MM.1S (cell line): ENCODE measurements at regions not wholly inside any gene's neighbourhood (a gene's known extent, or its start where the extent isn't known, plus 50 kb on each side); places are given as distances from the start of the nearest gene placed in this dataset.

Source experiments
- DNase-seq: peaks from one replicate; pipeline ENCODE4 v3.0.0-alpha.2; 2015
- H2AFZ ChIP-seq: fragments of 300-600 bp; sonication (generic); 2 replicates; pipeline ENCODE4 v1.6.0; 2016; ENCODE audit warnings: antibody characterized with exemption, low read length
- H3F3A ChIP-seq: fragments of 300-600 bp; sonication (generic); 2 replicates; pipeline ENCODE4 v1.6.1; 2016; ENCODE audit warnings: mild to moderate bottlenecking, antibody characterized with exemption, low read length, moderate library complexity, mixed read lengths; ENCODE audit not compliant: insufficient read depth
- H3K27ac ChIP-seq: fragments of 300-600 bp; sonication (generic); 2 replicates; pipeline ENCODE4 v1.5.1; 2016; ENCODE audit warnings: mild to moderate bottlenecking, low read length
- H3K27me3 ChIP-seq: fragments of 300-600 bp; sonication (generic); replicated peaks from 2 replicates; pipeline ENCODE4 v1.6.0; 2016; ENCODE audit warnings: low read length; ENCODE audit not compliant: insufficient read depth
- H3K36me3 ChIP-seq: fragments of 300-600 bp; sonication (generic); replicated peaks from 2 replicates; pipeline ENCODE4 v1.6.1; 2016; ENCODE audit warnings: mild to moderate bottlenecking, low read length, mixed read lengths; ENCODE audit not compliant: insufficient read depth
- H3K4me1 ChIP-seq: fragments of 300-600 bp; sonication (generic); 2 replicates; pipeline ENCODE4 v1.6.1; 2016; ENCODE audit warnings: low read length, mixed read lengths
- H3K4me2 ChIP-seq: fragments of 300-600 bp; sonication (generic); 2 replicates; pipeline ENCODE4 v1.6.0; 2016; ENCODE audit warnings: low read depth, low read length
- H3K4me3 ChIP-seq: fragments of 300-600 bp; sonication (generic); 2 replicates; pipeline ENCODE4 v1.5.1; 2016; ENCODE audit warnings: low read length, mixed read lengths
- H3K79me2 ChIP-seq: fragments of 300-600 bp; sonication (generic); 2 replicates; pipeline ENCODE4 v1.6.1; 2016; ENCODE audit warnings: mixed run types, low read length, mixed read lengths
- H3K9ac ChIP-seq: fragments of 300-600 bp; sonication (generic); 2 replicates; pipeline ENCODE4 v1.6.1; 2016; ENCODE audit warnings: low read length, mixed read lengths
- H3K9me2 ChIP-seq: fragments of 300-600 bp; sonication (generic); replicated peaks from 2 replicates; pipeline ENCODE4 v1.6.1; 2016; ENCODE audit warnings: mild to moderate bottlenecking, low read length, mixed read lengths; ENCODE audit not compliant: insufficient read depth
- H3K9me3 ChIP-seq: fragments of 300-600 bp; sonication (generic); replicated peaks from 2 replicates; pipeline ENCODE4 v1.6.1; 2016; ENCODE audit warnings: mild to moderate bottlenecking, low read length, mixed read lengths; ENCODE audit not compliant: insufficient read depth
- H4K20me1 ChIP-seq: fragments of 300-600 bp; sonication (generic); 2 replicates; pipeline ENCODE4 v1.6.1; 2016; ENCODE audit warnings: mild to moderate bottlenecking, low read length, moderate library complexity, mixed read lengths; ENCODE audit not compliant: insufficient read depth
- EZH2 ChIP-seq: fragments of 300-600 bp; sonication (generic); optimal IDR thresholded peaks from 2 replicates; pipeline ENCODE3; 2017; ENCODE audit warnings: low read depth, mild to moderate bottlenecking, antibody characterized with exemption, low read length, mixed read lengths
- EZH2phosphoT487 ChIP-seq: fragments of 300-600 bp; sonication (generic); IDR thresholded peaks from 2 replicates; pipeline ENCODE4 v1.6.1; 2018; ENCODE audit warnings: antibody characterized with exemption, low read length
- TF ChIP-seq, protein P1 (sequence below): fragments of 300-600 bp; sonication (generic); IDR thresholded peaks from 2 replicates; pipeline ENCODE4 v1.5.1; 2016; ENCODE audit warnings: antibody characterized with exemption, low read length, mixed read lengths

GRCh38 chrX:39599339-39599738 lies 498.4 kb downstream of the BCOR start:
- H3K9me3 ChIP-seq: no peaks in the 10 kb centered on the region
- no peak for DNase-seq
- no peaks in the 10 kb centered on the region for H3K4me1 ChIP-seq
- no peaks in the 10 kb centered on the region for H4K20me1 ChIP-seq
- no peaks in the 10 kb centered on the region for H3K9me2 ChIP-seq
- TF ChIP-seq EZH2phosphoT487: no peak
- TF ChIP-seq EZH2: no peak
- TF ChIP-seq, protein P1, sequence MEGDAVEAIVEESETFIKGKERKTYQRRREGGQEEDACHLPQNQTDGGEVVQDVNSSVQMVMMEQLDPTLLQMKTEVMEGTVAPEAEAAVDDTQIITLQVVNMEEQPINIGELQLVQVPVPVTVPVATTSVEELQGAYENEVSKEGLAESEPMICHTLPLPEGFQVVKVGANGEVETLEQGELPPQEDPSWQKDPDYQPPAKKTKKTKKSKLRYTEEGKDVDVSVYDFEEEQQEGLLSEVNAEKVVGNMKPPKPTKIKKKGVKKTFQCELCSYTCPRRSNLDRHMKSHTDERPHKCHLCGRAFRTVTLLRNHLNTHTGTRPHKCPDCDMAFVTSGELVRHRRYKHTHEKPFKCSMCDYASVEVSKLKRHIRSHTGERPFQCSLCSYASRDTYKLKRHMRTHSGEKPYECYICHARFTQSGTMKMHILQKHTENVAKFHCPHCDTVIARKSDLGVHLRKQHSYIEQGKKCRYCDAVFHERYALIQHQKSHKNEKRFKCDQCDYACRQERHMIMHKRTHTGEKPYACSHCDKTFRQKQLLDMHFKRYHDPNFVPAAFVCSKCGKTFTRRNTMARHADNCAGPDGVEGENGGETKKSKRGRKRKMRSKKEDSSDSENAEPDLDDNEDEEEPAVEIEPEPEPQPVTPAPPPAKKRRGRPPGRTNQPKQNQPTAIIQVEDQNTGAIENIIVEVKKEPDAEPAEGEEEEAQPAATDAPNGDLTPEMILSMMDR: no peak
- H3K4me3 ChIP-seq: no peak overlapping the region
- H3K27me3 ChIP-seq: no peaks in the 10 kb centered on the region
- no peaks in the 10 kb centered on the region for H3K36me3 ChIP-seq
- H3K9ac ChIP-seq: no peak overlapping the region
- no peaks in the 10 kb centered on the region for H3K79me2 ChIP-seq
- H3F3A ChIP-seq: no peaks in the 10 kb centered on the region
- H3K4me2 ChIP-seq: no peak overlapping the region
- H3K27ac ChIP-seq: no peak overlapping the region
- no peak overlapping the region for H2AFZ ChIP-seq

- no peak overlapping the region for H3K27ac ChIP-seq
- no peaks in the 10 kb centered on the region for H4K20me1 ChIP-seq
- no peaks in the 10 kb centered on the region for H3K9me2 ChIP-seq
- no peak overlapping the region for H3K4me3 ChIP-seq
- DNase-seq: no peak
- H3K9me3 ChIP-seq: no peaks in the 10 kb centered on the region
- no peaks in the 10 kb centered on the region for H3K27me3 ChIP-seq
- no peaks in the 10 kb centered on the region for H3K4me1 ChIP-seq
- no peak overlapping the region for H3K4me2 ChIP-seq
- no peak overlapping the region for H3K9ac ChIP-seq
- no peak overlapping the region for H2AFZ ChIP-seq
- H3F3A ChIP-seq: no peaks in the 10 kb centered on the region
- H3K79me2 ChIP-seq: no peaks in the 10 kb centered on the region
- no peaks in the 10 kb centered on the region for H3K36me3 ChIP-seq
- TF ChIP-seq, protein P1: no peak
- no peak for TF ChIP-seq EZH2phosphoT487
- TF ChIP-seq EZH2: no peak
These were observed 497.5 kb downstream of the BCOR start for GRCh38 chrX:39600222-39600621.

- TF ChIP-seq EZH2 (no peak), EZH2phosphoT487 (no peak)
- TF ChIP-seq, protein P1: no peak
- no peak overlapping the region for H3K4me2 ChIP-seq
- no peaks in the 10 kb centered on the region for H3K36me3 ChIP-seq
- H3K27ac ChIP-seq: no peak overlapping the region
- H3K9ac ChIP-seq: no peak overlapping the region
- no peaks in the 10 kb centered on the region for H3K9me2 ChIP-seq
- H3K4me3 ChIP-seq: no peak overlapping the region
- DNase-seq: no peak
- no peaks in the 10 kb centered on the region for H3F3A ChIP-seq
- no peaks in the 10 kb centered on the region for H3K27me3 ChIP-seq
- no peaks in the 10 kb centered on the region for H3K79me2 ChIP-seq
- H3K4me1 ChIP-seq: no peaks in the 10 kb centered on the region
- H4K20me1 ChIP-seq: no peaks in the 10 kb centered on the region
- no peaks in the 10 kb centered on the region for H3K9me3 ChIP-seq
- no peak overlapping the region for H2AFZ ChIP-seq
These were observed 496.3 kb downstream of the BCOR start for GRCh38 chrX:39601231-39602177.
